Activated T-helper 2 cell treated with anti-CD3 and anti-CD28 coated beads, Interferon-gamma antibody, Interleukin-2, Interleukin-4, amounts not matched to agents 10 μg/mL and 5 μg/mL and 100 μg/mL, durations not matched to agents 14 hours and 24 hours and 36 hours (primary cell): ENCODE measurements at regions not wholly inside any gene's neighbourhood (a gene's known extent, or its start where the extent isn't known, plus 50 kb on each side); places are given as distances from the start of the nearest gene placed in this dataset.

Source experiments
- DNase-seq: peaks from one replicate; pipeline ENCODE4 v3.0.0; 2021; ENCODE audit warnings: low spot score
- H3K27ac Mint-ChIP-seq: one replicate; pipeline ENCODE4 v1.8.0; 2021; ENCODE audit warnings: mixed read lengths
- H3K27me3 Mint-ChIP-seq: one replicate; pipeline ENCODE4 v1.8.0; 2021; ENCODE audit warnings: low read depth, mixed read lengths
- H3K36me3 Mint-ChIP-seq: one replicate; pipeline ENCODE4 v1.8.0; 2021; ENCODE audit warnings: low read depth, mixed read lengths
- H3K4me1 Mint-ChIP-seq: one replicate; pipeline ENCODE4 v1.8.0; 2021; ENCODE audit warnings: low read depth, mixed read lengths
- H3K4me3 Mint-ChIP-seq: one replicate; pipeline ENCODE4 v1.8.0; 2021; ENCODE audit warnings: low read depth, mild to moderate bottlenecking, moderate library complexity, mixed read lengths
- H3K9me3 Mint-ChIP-seq: one replicate; pipeline ENCODE4 v1.8.0; 2021; ENCODE audit warnings: mixed read lengths
- intact Hi-C: fragments of 100-400 bp; cut with micrococcal nuclease; formaldehyde crosslinking; loops from one replicate; pipeline ENCODE4 v1.15.1; 2023

DNA sequence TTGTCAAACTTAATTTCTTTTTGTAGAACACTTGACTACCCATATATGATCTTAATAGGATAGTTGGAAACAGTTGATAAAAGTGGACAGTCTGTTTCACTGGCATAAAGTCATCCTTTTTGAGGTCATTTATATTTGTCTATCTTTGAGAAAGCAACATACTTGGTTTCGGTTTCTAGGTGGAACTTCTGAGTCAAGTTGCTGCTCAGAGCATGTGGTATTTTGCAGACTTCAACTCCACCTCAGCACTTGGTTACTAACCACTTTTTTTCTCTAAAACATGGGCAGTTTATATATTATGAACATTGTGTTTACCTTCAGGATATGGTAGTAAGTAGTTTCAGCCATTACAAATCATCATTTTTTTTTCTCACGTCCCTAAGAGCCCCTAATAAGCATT, 1749.0 kb upstream of the C9orf72 start:
- peaks cover 16% of the 10 kb centered on the region for H3K9me3 Mint-ChIP-seq
- H3K27me3 Mint-ChIP-seq, result no peaks in the 10 kb centered on the region
- no peaks in the 10 kb centered on the region for H3K4me1 Mint-ChIP-seq
- H3K4me3 Mint-ChIP-seq, result no peak overlapping the region
- no peaks in the 10 kb centered on the region for H3K36me3 Mint-ChIP-seq
- no peak for DNase-seq
- intact Hi-C loops, result no loop called here
- H3K27ac Mint-ChIP-seq, result no peak overlapping the region

DNA sequence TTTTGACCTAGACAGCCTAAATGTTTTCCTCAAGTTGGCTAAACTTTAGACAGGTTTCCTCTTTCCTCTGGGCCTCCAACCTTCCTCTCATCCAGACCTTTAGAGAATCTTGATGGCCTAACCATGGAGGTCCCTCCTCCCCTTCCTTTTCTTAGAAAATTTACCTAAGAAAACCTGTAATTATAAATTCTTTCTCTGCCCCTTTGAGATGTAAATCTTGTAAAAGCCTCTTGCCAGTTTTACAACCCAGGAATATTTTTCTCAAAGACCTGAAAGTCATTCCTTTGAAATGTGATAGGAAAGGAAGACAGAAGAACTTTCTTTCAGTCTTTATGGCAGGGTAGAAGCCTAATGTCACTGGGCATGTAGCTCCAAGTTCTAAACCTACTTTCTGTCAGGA, 1752.6 kb upstream of the C9orf72 start:
- H3K4me1 Mint-ChIP-seq, result no peaks in the 10 kb centered on the region
- DNase-seq, result no peak
- peaks cover 19% of the 10 kb centered on the region for H3K9me3 Mint-ChIP-seq
- no peak overlapping the region for H3K27ac Mint-ChIP-seq
- no peaks in the 10 kb centered on the region for H3K36me3 Mint-ChIP-seq
- intact Hi-C loops, result no loop called here
- no peaks in the 10 kb centered on the region for H3K27me3 Mint-ChIP-seq
- no peak overlapping the region for H3K4me3 Mint-ChIP-seq

DNA sequence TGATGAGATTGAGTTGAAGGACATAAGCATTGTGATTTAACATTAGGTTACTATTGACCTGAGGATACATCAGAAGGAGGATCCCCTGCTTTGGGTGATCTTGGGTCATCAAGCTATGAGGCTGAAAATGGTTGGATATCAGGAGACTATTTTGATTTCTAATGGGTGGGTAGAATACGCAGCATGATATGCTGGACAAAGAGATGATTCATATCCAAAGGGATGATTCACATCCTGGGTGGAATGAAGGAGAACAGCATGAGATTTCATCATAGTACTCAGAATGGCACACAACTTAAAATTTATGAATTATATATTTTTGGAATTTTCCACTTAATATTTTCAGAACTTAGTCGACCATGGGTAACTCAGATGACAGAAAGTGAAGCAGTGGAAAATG, 1759.5 kb upstream of the C9orf72 start:
- intact Hi-C loops, result no loop called here
- Mint-ChIP-seq H3K27me3 (no peaks in the 10 kb centered on the region), H3K9me3 (peaks cover 8% of the 10 kb centered on the region), H3K27ac (no peak overlapping the region), H3K4me3 (no peak overlapping the region), H3K36me3 (no peaks in the 10 kb centered on the region), H3K4me1 (no peaks in the 10 kb centered on the region)
- no peak for DNase-seq

DNA sequence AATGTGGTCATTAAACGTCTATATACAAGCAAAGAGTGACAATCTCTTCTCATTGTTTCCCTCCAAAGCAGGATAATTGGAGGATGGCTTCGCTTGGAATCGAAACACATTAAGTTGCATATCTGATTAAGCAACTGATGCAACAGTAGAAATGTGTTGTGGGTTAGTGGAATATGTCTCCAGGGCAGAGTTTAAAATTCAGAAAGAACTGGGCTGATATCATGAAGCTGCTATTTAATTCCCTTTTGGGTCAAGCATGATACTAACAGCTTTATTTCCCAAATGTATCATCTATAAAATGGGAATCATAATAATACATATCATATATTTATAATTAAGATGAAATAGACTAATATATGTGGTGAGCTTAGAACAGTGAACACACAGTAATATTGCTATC, 1763.0 kb upstream of the C9orf72 start:
- H3K36me3 Mint-ChIP-seq, result no peaks in the 10 kb centered on the region
- no peaks in the 10 kb centered on the region for H3K4me1 Mint-ChIP-seq
- no peak overlapping the region for H3K4me3 Mint-ChIP-seq
- H3K9me3 Mint-ChIP-seq, result peaks cover 4% of the 10 kb centered on the region
- DNase-seq, result no peak
- H3K27me3 Mint-ChIP-seq, result no peaks in the 10 kb centered on the region
- intact Hi-C loops, result no loop called here
- no peak overlapping the region for H3K27ac Mint-ChIP-seq

DNA sequence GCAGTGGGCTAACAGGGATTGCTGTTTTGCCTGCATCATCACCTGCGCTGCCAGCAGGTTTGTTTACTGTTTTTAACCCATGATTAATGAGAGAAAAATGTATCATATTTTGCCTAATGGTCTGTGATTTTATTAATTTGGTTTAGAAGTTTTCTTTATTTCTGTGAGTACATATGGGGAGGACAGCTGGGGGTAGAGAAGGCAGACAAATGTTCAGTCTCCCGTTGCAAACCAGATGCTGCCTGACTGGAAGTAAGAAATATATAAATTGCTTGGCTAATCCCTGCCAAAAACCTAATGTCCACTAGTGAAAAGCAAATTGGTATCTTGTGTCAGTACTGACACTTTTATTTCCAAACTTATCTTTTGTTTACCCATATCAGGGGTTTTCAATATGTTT, 1766.1 kb upstream of the C9orf72 start:
- Mint-ChIP-seq H3K27ac (no peak overlapping the region), H3K36me3 (no peaks in the 10 kb centered on the region), H3K9me3 (peaks cover 10% of the 10 kb centered on the region), H3K4me3 (no peak overlapping the region), H3K27me3 (no peaks in the 10 kb centered on the region), H3K4me1 (no peaks in the 10 kb centered on the region)
- no peak for DNase-seq
- intact Hi-C loops, result no loop called here

DNA sequence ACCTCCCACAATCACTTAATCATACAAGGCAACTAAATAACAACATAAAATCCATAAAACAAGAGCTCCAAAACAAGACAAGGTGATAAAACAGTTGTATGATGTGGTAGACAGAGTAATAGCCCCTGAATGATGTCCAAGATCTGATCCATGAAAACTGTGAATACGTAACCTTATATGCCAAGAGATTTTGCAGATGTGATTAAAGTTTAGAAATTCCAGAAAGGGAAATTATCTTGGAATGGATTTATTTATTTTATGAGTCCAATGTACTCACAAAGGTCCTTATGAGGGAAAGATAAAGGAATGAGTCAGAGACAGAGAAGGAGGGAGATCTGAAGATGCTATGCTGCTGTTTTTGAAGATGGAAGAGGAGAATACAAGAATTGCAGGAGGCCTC, 1775.7 kb upstream of the C9orf72 start:
- intact Hi-C loops, result no loop called here
- DNase-seq, result no peak
- Mint-ChIP-seq H3K27ac (no peak overlapping the region), H3K9me3 (peaks cover 12% of the 10 kb centered on the region), H3K27me3 (no peaks in the 10 kb centered on the region), H3K4me3 (no peak overlapping the region), H3K36me3 (no peaks in the 10 kb centered on the region), H3K4me1 (no peaks in the 10 kb centered on the region)

DNA sequence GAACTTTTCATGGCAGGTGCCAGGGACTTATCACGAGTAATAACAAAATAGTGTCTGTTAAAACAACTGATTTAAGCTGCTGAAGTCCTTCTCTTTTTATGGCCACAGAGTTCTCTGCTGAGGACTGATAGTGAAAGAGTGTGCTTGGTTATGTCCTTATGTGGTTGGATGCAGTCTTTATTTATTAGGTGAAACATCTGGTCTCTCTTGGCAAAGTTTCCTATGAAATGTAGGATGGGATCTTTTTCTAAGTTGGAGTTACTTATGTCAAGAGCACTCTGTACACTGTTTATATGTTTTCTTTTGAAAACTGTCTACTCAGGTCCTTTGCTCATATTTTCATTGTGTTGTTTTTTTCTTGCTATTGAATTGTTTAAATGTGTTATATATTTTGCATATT, 1816.1 kb upstream of the C9orf72 start:
- DNase-seq, result no peak
- H3K4me1 Mint-ChIP-seq, result no peaks in the 10 kb centered on the region
- H3K9me3 Mint-ChIP-seq, result peaks cover 17% of the 10 kb centered on the region

DNA sequence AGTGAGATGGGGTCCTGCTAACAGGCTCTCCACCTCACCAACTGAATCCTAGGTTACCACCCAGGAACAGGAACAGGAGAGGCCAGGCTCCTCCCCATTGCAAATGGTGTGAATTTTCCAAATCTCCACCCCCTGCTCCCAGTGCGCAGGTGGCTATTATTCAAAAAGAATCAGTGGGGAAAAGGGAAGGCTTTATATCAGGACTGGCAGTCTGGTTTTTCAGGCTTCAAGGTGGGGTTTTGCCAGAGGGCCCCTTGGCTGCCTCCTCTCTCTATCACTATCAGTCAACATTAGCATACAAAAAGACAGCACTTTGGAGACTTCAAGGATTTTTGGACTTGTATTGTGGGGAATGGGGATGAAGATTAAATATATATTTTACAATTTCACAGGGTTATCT, 1817.6 kb upstream of the C9orf72 start:
- Mint-ChIP-seq H3K4me3 (no peak overlapping the region), H3K27ac (no peak overlapping the region), H3K27me3 (no peaks in the 10 kb centered on the region), H3K36me3 (no peaks in the 10 kb centered on the region), H3K4me1 (no peaks in the 10 kb centered on the region), H3K9me3 (peaks cover 16% of the 10 kb centered on the region)
- intact Hi-C loops, result no loop called here
- DNase-seq, result no peak

More for the DNA sequence above, 1816.1 kb upstream of the C9orf72 start:
- H3K36me3 Mint-ChIP-seq, result no peaks in the 10 kb centered on the region
- H3K27ac Mint-ChIP-seq, result no peak overlapping the region
- no peak overlapping the region for H3K4me3 Mint-ChIP-seq
- H3K27me3 Mint-ChIP-seq, result no peaks in the 10 kb centered on the region
- intact Hi-C loops, result no loop called here

DNA sequence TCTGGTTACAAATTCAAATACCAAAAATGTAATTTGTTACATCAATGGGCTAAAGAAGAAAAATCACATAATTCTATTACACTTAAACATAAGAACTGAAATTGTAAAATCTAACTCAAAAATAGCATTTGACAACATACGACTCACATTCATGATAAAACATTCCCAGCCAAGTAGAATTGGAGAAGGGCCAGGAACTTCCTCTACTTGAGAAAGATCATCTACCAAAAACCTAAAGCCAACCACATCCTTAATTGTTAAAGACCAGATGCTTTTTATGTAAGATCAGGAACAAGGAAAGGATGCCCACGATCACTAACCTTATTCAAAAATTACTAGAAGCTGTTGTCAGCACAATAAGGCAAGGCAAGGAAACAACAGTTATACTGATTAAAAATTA, 1819.8 kb upstream of the C9orf72 start:
- no peak overlapping the region for H3K4me3 Mint-ChIP-seq
- no peak for DNase-seq
- peaks cover 13% of the 10 kb centered on the region for H3K9me3 Mint-ChIP-seq
- intact Hi-C loops, result no loop called here
- H3K27ac Mint-ChIP-seq, result no peak overlapping the region
- H3K27me3 Mint-ChIP-seq, result no peaks in the 10 kb centered on the region
- H3K36me3 Mint-ChIP-seq, result no peaks in the 10 kb centered on the region
- no peaks in the 10 kb centered on the region for H3K4me1 Mint-ChIP-seq

DNA sequence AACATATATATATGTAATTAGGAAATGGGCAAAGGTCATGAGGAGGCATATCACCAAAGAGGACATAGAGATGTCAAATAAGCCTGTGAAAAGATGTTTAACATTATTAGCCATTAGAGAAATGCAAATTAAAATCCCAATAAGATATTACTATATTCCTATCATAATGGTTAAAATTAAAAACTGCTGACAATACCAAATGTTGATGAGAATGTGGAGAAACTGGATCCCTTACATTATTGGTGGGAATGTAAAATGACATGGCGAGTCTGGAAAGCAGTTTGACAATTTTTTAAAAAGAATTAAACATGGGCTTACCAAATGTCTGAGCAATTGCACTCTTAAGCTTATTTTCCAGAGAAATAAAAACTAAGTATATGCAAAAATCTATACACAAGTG, 1821.6 kb upstream of the C9orf72 start:
- Mint-ChIP-seq H3K9me3 (peaks cover 11% of the 10 kb centered on the region), H3K27ac (no peak overlapping the region), H3K27me3 (no peaks in the 10 kb centered on the region), H3K4me3 (no peak overlapping the region), H3K4me1 (no peaks in the 10 kb centered on the region), H3K36me3 (no peaks in the 10 kb centered on the region)
- DNase-seq, result no peak
- intact Hi-C loops, result no loop called here

DNA sequence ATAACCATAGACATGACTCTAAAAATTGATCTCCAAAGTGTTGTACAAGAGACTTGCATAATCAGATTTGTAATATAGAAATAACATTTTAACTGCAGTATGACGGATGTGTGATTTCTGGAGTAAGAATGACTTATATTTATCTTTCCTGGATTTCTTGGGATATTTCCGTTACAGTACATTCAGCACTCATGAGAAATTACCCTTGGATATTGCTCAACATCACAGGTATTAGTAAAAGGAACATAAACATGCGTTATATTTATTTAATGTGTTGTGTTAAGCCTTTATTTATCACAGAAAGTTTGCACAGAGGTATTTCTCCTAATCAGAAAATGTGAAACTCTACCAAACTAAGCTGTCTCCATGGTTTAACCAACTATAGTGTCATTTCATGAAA, 1823.9 kb upstream of the C9orf72 start:
- H3K27me3 Mint-ChIP-seq, result no peaks in the 10 kb centered on the region
- no peaks in the 10 kb centered on the region for H3K36me3 Mint-ChIP-seq

DNA sequence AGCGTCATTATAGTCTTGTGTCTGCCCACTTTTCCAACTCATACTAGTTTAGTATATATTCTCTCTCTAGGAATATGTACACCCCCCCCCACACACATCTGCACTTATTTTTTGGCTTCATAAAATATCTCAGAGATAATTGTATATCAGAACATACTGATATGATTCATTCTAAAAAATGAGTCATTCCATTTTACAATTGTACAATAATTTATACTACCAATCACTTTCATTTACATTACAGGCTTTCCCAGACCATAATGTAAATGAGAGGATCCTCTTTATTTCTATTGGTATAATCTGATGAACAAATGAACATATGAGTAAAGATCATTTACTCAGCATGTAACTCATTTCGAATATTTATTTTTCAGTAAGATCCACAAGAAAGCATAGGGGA, 1842.9 kb upstream of the C9orf72 start:
- H3K9me3 Mint-ChIP-seq, result peaks cover 12% of the 10 kb centered on the region
- H3K27me3 Mint-ChIP-seq, result no peaks in the 10 kb centered on the region
- no peak overlapping the region for H3K4me3 Mint-ChIP-seq
- H3K36me3 Mint-ChIP-seq, result no peaks in the 10 kb centered on the region
- H3K4me1 Mint-ChIP-seq, result no peaks in the 10 kb centered on the region
- DNase-seq, result no peak
- intact Hi-C loops, result no loop called here
- no peak overlapping the region for H3K27ac Mint-ChIP-seq

More for the DNA sequence above, 1823.9 kb upstream of the C9orf72 start:
- H3K27ac Mint-ChIP-seq, result no peak overlapping the region
- intact Hi-C loops, result no loop called here
- peaks cover 12% of the 10 kb centered on the region for H3K9me3 Mint-ChIP-seq
- no peak overlapping the region for H3K4me3 Mint-ChIP-seq
- H3K4me1 Mint-ChIP-seq, result no peaks in the 10 kb centered on the region
- no peak for DNase-seq

DNA sequence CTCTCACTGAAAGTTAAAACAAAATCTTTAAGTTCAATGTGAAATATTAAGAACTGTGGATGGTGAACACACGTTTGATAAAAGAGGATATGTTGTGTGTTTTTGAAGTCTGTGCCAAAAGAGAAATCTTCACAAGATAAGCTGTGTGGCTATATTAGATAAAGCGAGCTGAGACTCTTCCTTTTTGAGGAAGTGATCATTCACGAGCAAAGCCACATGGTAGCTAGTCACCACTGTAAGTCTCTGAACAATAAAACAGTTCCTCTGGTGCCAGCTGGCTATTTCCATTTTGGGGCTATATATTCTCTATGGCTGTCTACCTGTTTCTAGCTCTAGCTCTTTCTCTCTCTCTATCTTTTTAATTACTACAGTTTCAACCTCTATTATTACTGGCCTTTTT, 1849.2 kb upstream of the C9orf72 start:
- Mint-ChIP-seq H3K4me3 (no peak overlapping the region), H3K4me1 (no peaks in the 10 kb centered on the region), H3K27ac (no peak overlapping the region), H3K36me3 (no peaks in the 10 kb centered on the region), H3K27me3 (no peaks in the 10 kb centered on the region), H3K9me3 (peaks cover 14% of the 10 kb centered on the region)
- DNase-seq, result no peak
- intact Hi-C loops, result no loop called here

DNA sequence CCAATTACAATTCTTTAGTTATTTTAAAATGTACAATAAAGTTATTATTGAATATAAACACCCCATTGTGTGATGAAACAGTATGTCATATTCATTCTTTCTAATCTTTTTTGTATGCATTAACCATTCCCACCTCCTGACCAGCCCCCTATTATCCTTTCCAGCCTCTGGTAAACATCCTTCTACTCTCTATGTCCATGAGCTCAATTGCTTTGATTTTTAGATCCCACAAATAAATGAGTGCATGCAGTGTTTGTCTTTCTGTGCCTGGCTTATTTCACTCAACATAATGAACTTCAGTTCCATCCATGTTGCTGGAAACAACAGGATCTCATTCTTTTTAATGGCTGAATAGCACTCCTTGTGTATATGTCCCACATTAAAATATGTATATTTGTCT, 1858.9 kb upstream of the C9orf72 start:
- H3K4me3 Mint-ChIP-seq, result no peak overlapping the region
- H3K9me3 Mint-ChIP-seq, result peaks cover 36% of the 10 kb centered on the region
- DNase-seq, result no peak
- H3K27ac Mint-ChIP-seq, result no peak overlapping the region
- H3K4me1 Mint-ChIP-seq, result no peaks in the 10 kb centered on the region
- H3K36me3 Mint-ChIP-seq, result no peaks in the 10 kb centered on the region
- intact Hi-C loops, result no loop called here
- no peaks in the 10 kb centered on the region for H3K27me3 Mint-ChIP-seq
